Tongue (tissue), 1 donor: ENCODE measurements at regions not wholly inside any gene's neighbourhood (a gene's known extent, or its start where the extent isn't known, plus 50 kb on each side); places are given as distances from the start of the nearest gene placed in this dataset.
"Not testable (repeated sequence)": the region's sequence is repeated elsewhere in the genome, so short reads cannot be mapped to it uniquely, and the experiment has no call there.

Experiments used
- DNase-seq: peaks from one replicate; pipeline ENCODE4 v3.0.0-alpha.2; 2015

DNA sequence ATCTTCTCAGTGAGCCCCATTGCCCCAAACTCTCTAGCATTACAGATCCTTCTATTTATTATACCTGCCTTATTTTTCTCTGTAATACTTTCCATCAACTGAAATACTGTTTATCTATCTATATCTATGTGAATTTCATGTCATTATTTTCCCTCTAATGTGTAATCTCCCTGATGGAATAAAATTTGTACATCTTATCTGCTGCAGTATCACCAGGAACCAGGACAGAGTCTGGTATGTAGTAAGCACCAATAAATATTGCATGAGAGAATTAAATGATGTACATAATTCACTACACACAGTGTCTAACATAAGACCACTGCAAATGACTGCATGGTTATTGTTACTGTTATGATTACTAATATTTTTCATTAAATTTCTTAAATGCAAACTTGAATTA, 759.1 kb downstream of the PRELID2 start:
- no peak for DNase-seq

- DNase-seq = peak; percentile 90
Measured at GRCh38 chr5:145072889-145073288, 762.3 kb downstream of the PRELID2 start.

GRCh38 chr5:145068721-145069120, 766.4 kb downstream of the PRELID2 start:
- DNase-seq = peak; percentile 65

GRCh38 chr5:145062280-145063062, 772.7 kb downstream of the PRELID2 start:
- no peak for DNase-seq

GRCh38 chr5:145056800-145057199, 778.3 kb downstream of the PRELID2 start:
- DNase-seq = no peak

- DNase-seq = no peak
Measured at GRCh38 chr5:145050181-145050580, 785.0 kb downstream of the PRELID2 start.

DNA sequence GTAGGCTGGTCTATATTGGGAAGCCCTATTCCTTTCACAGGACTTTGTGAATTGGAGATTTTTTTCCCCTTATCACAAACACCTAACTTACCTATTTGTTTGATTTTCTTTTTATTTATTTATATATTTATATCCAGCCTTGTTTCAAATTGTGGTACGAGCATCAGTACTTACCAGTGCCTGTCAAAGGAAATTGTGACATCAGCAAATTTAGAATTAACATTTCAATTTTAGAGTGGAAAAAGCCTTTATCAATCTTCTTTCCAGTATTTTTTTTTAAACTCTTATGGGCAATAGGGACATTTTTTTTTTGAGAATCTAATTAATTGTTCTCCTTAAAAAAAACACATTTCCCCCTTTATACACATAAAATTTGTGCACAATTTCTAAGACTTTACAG, 790.2 kb downstream of the PRELID2 start:
- DNase-seq = no peak

GRCh38 chr5:145028626-145029025, 806.5 kb downstream of the PRELID2 start:
- no peak for DNase-seq

DNA sequence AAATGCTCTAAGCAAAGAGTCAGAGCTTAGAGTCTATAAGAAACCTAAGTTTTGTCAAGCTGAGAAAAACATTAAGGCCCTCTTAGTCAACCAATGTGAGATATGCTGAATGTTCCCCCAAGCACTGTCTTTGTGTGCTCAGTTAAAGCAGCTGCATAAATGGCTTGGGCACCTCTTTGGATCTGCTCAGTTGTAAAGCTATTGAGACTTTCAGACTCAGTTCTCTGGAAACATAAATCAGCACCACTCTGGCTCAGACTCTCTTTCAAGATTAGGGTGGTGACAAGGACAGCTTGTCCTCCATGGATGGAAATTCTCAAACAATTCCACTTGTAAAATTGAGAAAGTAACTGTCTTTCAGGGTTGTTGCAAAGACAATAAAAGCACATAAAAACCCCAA, 807.9 kb downstream of the PRELID2 start:
- no peak for DNase-seq

DNA sequence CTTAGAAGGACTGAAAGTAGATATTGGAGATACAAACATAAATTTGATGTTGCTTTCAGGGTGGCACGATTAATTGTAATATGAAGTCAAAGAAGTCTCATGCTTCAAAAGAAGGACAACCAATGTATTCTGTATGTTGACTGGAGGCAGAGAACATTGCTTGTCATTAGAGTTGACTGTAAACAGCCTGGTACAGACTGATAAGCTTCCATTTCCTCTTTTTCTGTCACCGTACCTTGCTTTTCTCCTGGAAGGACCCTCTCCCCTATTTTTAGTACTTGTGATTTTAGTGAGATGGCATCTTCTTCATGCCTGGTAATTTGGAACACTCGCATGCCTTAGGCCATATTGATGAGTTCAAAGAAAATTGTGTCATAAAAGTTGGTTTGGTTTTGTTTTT, 809.4 kb downstream of the PRELID2 start:
- DNase-seq = no peak

DNA sequence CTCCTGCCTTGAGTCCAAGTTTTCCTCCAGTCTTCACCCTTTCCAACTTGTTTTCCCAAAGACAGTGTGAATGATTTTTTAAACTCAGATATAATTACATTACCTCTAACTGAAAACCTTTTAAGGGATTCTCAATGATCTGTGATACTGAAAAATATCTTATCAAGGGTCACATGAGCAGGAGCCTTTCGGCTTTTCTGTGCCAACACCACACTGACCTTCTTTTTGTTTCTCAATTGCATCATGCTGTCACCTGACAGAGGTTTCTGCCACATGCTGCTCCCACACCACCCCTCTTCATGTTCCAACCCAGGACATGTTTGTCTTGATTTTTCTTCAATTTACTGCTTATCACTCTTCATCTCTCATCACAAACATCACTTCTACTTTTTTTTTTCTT, 820.0 kb downstream of the PRELID2 start:
- no peak for DNase-seq

GRCh38 chr5:145014109-145014508, 821.0 kb downstream of the PRELID2 start:
- no peak for DNase-seq

DNA sequence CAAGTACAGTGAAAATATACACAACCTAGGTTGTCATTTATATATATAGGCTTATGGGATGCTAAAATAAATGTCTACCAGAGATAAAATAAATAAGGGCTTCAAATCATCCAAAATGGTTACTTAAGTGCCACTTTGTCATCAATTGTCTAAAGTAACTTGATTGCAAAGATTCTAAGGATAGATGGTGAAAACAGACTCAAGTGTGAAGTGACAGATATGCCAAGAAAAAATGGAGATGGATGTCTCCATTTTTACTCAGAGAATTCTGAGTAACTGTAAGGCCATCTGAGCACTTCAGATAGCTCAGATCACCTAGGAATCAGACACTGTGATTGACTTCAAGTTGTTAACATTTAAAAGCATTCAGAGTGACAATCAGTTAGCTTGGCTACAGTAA, 824.3 kb downstream of the PRELID2 start:
- no peak for DNase-seq

GRCh38 chr5:145008876-145009530, 826.1 kb downstream of the PRELID2 start:
- DNase-seq = peak; percentile 11

- not testable (repeated sequence) for DNase-seq
Measured at GRCh38 chr5:144994356-144994755, 823.7 kb downstream of the KCTD16 start.

DNA sequence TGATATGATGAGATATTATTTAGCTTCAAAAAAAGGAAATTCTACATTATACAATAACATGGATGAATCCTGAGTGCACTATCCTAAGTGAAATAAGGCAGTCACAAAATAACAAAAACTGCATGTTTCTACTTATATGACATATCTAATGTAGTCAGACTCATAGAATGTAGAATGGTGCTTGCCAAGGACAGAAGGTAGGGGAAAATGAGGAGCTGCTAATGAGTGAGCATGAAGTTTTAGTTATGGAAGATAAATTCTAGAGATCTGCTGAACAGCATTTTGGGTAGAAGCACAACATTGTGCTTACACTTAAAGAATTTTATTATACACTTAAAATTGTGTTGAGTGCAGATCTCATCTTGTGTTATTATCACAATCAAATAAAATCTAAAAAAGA, 812.4 kb downstream of the KCTD16 start:
- no peak for DNase-seq

DNA sequence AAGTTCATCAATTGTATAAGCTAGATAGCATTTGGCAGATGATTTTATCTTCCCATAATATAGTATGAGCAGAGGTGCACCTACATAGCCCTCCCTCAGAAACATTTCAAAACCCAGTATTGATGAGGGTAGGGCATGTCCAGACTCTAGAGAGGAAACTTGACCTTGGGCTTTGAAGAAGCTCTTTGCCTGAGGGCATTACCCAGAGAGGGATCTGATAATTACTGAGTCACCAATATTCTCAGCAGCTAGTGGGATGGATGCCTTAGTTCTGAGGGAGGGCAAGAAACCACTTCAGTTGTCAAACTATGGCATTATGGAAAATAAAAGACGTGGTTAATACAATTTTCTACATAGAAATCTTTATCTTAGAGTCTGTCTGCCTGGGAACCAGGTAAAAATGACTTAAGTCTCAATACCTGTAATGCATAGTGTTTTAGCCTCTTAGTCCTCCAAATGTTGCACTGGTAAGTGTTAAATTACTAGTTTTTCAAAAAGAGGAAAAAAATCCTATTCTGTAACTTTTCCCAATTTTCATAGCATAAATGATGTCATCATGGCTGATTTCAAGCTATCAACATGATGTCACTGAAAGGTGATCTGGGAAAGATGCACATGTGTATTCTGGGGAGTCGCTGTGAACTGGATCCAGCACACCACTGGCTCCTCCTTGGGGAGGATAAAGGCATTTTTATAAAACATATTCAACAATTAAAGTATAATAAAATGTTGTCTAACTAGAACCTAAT, 809.0 kb downstream of the KCTD16 start:
- DNase-seq = no peak

GRCh38 chr5:144972317-144972716, 801.6 kb downstream of the KCTD16 start:
- DNase-seq = no peak

GRCh38 chr5:144971108-144971850, 800.6 kb downstream of the KCTD16 start:
- DNase-seq = peak; percentile 27

- no peak for DNase-seq
Measured at GRCh38 chr5:144960296-144960695, 789.6 kb downstream of the KCTD16 start.

- DNase-seq = no peak
Measured at GRCh38 chr5:144958002-144958401, 787.3 kb downstream of the KCTD16 start.

GRCh38 chr5:144950996-144951395, 780.3 kb downstream of the KCTD16 start:
- no peak for DNase-seq

DNA sequence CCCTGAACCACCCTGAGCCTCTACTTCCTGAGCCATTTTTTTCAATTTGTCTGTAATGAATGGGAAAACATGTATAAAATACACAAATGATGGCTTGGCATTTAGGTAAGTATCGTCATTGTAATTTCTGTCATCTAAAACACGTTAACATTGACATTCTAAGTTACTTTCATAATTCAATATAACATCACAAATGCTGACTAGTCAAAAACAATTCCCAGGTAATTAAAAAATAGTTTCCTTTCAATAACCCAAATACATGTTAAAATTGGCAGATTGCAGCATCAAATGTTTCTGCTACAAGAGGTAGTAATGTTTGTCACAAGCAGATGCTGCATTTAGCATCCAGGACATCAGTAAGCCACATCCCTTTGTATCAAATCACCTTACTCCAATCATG, 776.4 kb downstream of the KCTD16 start:
- no peak for DNase-seq
